Panc1 (cell line): ENCODE measurements at regions not wholly inside any gene's neighbourhood (a gene's known extent, or its start where the extent isn't known, plus 50 kb on each side); places are given as distances from the start of the nearest gene placed in this dataset.

ENCODE experiments used
- ATAC-seq: fragments of 200-7000 bp; cut with Tn5 transposase; 2 replicates; pipeline ENCODE4 v1.9.1; 2020; ENCODE audit warnings: mild to moderate bottlenecking, moderate library complexity
- BruUV-seq: library from RNA; stranded (reverse); fragments of 400-500 nt; replicated peaks from 2 replicates; lab custom pipeline; 2021; lab: Mats Ljungman, UMichigan
- CTCF ChIA-PET: fragments of 300-600 bp; sonication (Branson Sonifier 250); formaldehyde crosslinking; loops from one replicate; lab custom pipeline; 2022; ENCODE audit warnings: antibody characterized with exemption; lab: Charles Lee
- POLR2A ChIA-PET: fragments of 300-600 bp; sonication (Branson Sonifier 250); formaldehyde crosslinking; loops from one replicate; lab custom pipeline; 2022; ENCODE audit warnings: antibody characterized with exemption; lab: Charles Lee
- DNase-seq: peaks from one replicate; pipeline ENCODE4 v3.0.0-alpha.2; 2010; ENCODE audit warnings: low read depth, low spot score
- H3K27ac ChIP-seq: 2 replicates; pipeline ENCODE4 v1.5.1; 2011; ENCODE audit warnings: mild to moderate bottlenecking, low read length, inconsistent platforms
- H3K27me3 ChIP-seq: fragments of 200-500 bp; sonication (Bioruptor generic); 2 replicates; pipeline ENCODE4 v1.6.0; 2014; ENCODE audit warnings: low read length, inconsistent platforms; ENCODE audit not compliant: control insufficient read depth, insufficient read depth
- H3K36me3 ChIP-seq: fragments of 200-500 bp; sonication (Bioruptor generic); 2 replicates; pipeline ENCODE4 v1.5.1; 2014; ENCODE audit warnings: inconsistent platforms, mild to moderate bottlenecking, low read length, moderate library complexity; ENCODE audit not compliant: control insufficient read depth, insufficient read depth
- H3K4me1 ChIP-seq: 2 replicates; pipeline ENCODE4 v1.5.1; 2011; ENCODE audit warnings: inconsistent platforms, mild to moderate bottlenecking, low read length, moderate library complexity; ENCODE audit not compliant: control insufficient read depth, insufficient read depth
- H3K4me3 ChIP-seq, 2 experiments: 2 replicates each; pipeline ENCODE4 v1.5.1; 2011 to 2012; ENCODE audit warnings: low read depth in 2 of 2, low read length in 2 of 2, mild to moderate bottlenecking in 2 of 2, inconsistent platforms in 1 of 2, moderate library complexity in 1 of 2
- H3K9me3 ChIP-seq: fragments of 200-500 bp; sonication (Bioruptor generic); 2 replicates; pipeline ENCODE4 v1.5.1; 2014; ENCODE audit warnings: low read depth, mild to moderate bottlenecking, inconsistent platforms, low read length, moderate library complexity; ENCODE audit not compliant: control insufficient read depth, insufficient read depth
- POLR2AphosphoS5 ChIP-seq: IDR thresholded peaks from 2 replicates; pipeline ENCODE4 v1.6.1; 2012; ENCODE audit warnings: mild to moderate bottlenecking, low read depth, low read length, moderate library complexity
- SIN3A ChIP-seq: IDR thresholded peaks from 2 replicates; pipeline ENCODE4 v1.6.1; 2012; ENCODE audit warnings: low read depth, mild to moderate bottlenecking, low read length, moderate library complexity, borderline replicate concordance; ENCODE audit not compliant: insufficient read depth
- TCF7L2 ChIP-seq: IDR thresholded peaks from 2 replicates; pipeline ENCODE4 v1.6.1; 2011; ENCODE audit warnings: mild to moderate bottlenecking, low read depth, low read length, inconsistent platforms
- in situ Hi-C: cut with HindIII; loops from 2 replicates; pipeline ENCODE4 v1.10.0; 2016; ENCODE audit warnings: low sequenced_read_pairs, low pct_unique_long_range_greater_than_20kb
- intact Hi-C: fragments of 100-400 bp; cut with micrococcal nuclease; formaldehyde crosslinking; loops from one replicate; pipeline ENCODE4 v1.10.0; 2022; ENCODE audit not compliant: unreplicated experiment
- TF ChIP-seq, protein P1 (sequence below): fragments of 450-650 bp; IDR thresholded peaks from 2 replicates; pipeline ENCODE4 v1.5.1; 2017; ENCODE audit warnings: mild to moderate bottlenecking
- TF ChIP-seq, protein P2 (sequence below), 2 experiments: IDR thresholded peaks; 2 replicates each; pipeline ENCODE4 v1.6.1; 2011 to 2012; ENCODE audit warnings: low read depth in 2 of 2, control low read depth in 1 of 2, low read length in 1 of 2, mild to moderate bottlenecking in 1 of 2, moderate library complexity in 1 of 2; ENCODE audit not compliant: insufficient read depth in 1 of 2

DNA sequence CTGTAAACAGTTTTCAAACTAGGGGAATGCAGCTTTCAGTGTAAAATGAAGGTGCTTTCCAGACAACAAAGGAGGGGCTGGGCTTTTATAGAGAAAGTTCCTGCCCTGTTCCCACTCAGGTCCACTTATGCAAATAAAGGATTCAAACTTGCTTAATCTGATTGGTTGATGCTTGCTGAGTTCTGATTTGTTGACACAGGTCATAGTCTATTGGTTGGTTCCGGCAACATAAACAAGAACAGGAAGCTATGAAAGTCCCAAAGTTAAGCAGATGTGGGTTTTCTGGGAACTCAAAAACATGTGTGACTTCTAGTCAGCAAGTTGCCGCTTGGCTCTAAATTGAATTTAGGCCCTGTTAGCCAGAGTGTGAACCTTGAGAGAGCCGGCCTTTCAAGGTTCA lies 194.2 kb upstream of the SVIL start:
- no peaks in the 10 kb centered on the region for H3K4me1 ChIP-seq
- H3K4me3 ChIP-seq: no peak overlapping the region
- POLR2A ChIA-PET: no interaction called here
- H3K27ac ChIP-seq: no peak overlapping the region
- H3K9me3 ChIP-seq: no peaks in the 10 kb centered on the region
- DNase-seq (no peak), ATAC-seq (no peak)
- H3K36me3 ChIP-seq: no peaks in the 10 kb centered on the region
- CTCF ChIA-PET: no interaction called here
- intact Hi-C loops (no loop called here), in situ Hi-C loops (no loop called here)
- no peaks in the 10 kb centered on the region for H3K27me3 ChIP-seq
- BruUV-seq: no TSS peak
- TF ChIP-seq SIN3A: no peak
- no peak for TF ChIP-seq TCF7L2
- TF ChIP-seq, protein P1, sequence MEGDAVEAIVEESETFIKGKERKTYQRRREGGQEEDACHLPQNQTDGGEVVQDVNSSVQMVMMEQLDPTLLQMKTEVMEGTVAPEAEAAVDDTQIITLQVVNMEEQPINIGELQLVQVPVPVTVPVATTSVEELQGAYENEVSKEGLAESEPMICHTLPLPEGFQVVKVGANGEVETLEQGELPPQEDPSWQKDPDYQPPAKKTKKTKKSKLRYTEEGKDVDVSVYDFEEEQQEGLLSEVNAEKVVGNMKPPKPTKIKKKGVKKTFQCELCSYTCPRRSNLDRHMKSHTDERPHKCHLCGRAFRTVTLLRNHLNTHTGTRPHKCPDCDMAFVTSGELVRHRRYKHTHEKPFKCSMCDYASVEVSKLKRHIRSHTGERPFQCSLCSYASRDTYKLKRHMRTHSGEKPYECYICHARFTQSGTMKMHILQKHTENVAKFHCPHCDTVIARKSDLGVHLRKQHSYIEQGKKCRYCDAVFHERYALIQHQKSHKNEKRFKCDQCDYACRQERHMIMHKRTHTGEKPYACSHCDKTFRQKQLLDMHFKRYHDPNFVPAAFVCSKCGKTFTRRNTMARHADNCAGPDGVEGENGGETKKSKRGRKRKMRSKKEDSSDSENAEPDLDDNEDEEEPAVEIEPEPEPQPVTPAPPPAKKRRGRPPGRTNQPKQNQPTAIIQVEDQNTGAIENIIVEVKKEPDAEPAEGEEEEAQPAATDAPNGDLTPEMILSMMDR: no peak
- TF ChIP-seq, protein P2, sequence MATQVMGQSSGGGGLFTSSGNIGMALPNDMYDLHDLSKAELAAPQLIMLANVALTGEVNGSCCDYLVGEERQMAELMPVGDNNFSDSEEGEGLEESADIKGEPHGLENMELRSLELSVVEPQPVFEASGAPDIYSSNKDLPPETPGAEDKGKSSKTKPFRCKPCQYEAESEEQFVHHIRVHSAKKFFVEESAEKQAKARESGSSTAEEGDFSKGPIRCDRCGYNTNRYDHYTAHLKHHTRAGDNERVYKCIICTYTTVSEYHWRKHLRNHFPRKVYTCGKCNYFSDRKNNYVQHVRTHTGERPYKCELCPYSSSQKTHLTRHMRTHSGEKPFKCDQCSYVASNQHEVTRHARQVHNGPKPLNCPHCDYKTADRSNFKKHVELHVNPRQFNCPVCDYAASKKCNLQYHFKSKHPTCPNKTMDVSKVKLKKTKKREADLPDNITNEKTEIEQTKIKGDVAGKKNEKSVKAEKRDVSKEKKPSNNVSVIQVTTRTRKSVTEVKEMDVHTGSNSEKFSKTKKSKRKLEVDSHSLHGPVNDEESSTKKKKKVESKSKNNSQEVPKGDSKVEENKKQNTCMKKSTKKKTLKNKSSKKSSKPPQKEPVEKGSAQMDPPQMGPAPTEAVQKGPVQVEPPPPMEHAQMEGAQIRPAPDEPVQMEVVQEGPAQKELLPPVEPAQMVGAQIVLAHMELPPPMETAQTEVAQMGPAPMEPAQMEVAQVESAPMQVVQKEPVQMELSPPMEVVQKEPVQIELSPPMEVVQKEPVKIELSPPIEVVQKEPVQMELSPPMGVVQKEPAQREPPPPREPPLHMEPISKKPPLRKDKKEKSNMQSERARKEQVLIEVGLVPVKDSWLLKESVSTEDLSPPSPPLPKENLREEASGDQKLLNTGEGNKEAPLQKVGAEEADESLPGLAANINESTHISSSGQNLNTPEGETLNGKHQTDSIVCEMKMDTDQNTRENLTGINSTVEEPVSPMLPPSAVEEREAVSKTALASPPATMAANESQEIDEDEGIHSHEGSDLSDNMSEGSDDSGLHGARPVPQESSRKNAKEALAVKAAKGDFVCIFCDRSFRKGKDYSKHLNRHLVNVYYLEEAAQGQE (IDR thresholded peaks at IDR 0.05; ENCODE audit: insufficient read depth in 1 of 2, low read depth in 2 of 2, low read length in 1 of 2): no peak
- TF ChIP-seq POLR2AphosphoS5: no peak

DNA sequence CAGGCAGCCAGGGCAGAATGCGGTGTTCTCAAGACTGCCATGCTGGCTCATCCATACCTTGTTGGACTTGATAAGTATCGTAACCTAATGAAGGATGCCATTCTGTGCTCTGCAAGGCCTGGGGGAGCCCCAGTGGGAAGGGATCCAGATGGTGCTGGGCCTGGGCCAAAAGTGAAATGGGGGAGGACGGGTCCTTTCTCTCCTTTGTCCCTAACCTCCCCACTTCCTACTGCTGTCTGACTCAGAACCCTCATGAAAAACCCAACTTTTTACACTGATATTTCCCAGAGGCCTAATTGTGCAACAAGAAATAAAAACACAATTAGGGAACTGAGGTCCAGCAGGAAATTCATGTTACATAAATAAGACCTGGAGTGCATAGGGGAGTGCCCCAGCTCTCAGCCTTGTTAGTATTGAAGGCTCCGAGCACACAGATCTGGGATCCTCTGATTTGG lies 193.7 kb upstream of the SVIL start:
- no peaks in the 10 kb centered on the region for H3K36me3 ChIP-seq
- H3K27me3 ChIP-seq: no peaks in the 10 kb centered on the region
- no TSS peak for BruUV-seq
- no peak for TF ChIP-seq TCF7L2
- TF ChIP-seq SIN3A: no peak
- TF ChIP-seq, protein P2 (IDR thresholded peaks at IDR 0.05; ENCODE audit: insufficient read depth in 1 of 2, low read depth in 2 of 2, low read length in 1 of 2): no peak
- TF ChIP-seq POLR2AphosphoS5: no peak
- TF ChIP-seq, protein P1: no peak
- intact Hi-C loops: no loop called here
- H3K4me3 ChIP-seq: no peak overlapping the region
- DNase-seq (no peak), ATAC-seq (no peak)
- CTCF ChIA-PET: no interaction called here
- no peak overlapping the region for H3K27ac ChIP-seq
- no peaks in the 10 kb centered on the region for H3K9me3 ChIP-seq
- POLR2A ChIA-PET: no interaction called here
- no peaks in the 10 kb centered on the region for H3K4me1 ChIP-seq
- in situ Hi-C loops: no loop called here
